GM12878 (cell line): ENCODE measurements at regions not wholly inside any gene's neighbourhood (a gene's known extent, or its start where the extent isn't known, plus 50 kb on each side); places are given as distances from the start of the nearest gene placed in this dataset.

Experiments used
- BCL3 ChIP-seq: IDR thresholded peaks from 2 replicates; pipeline ENCODE4 v1.6.1; 2011; ENCODE audit warnings: borderline replicate concordance, low read depth, mild to moderate bottlenecking, moderate library complexity, low read length; ENCODE audit not compliant: insufficient read depth, poor library complexity, severe bottlenecking
- CEBPZ ChIP-seq: fragments of 150-350 bp; IDR thresholded peaks from 2 replicates; pipeline ENCODE4 v1.6.1; 2016; ENCODE audit warnings: low read depth, low read length
- MLLT1 ChIP-seq: fragments of 450-650 bp; IDR thresholded peaks from 2 replicates; pipeline ENCODE4 v1.6.1; 2016; ENCODE audit warnings: mild to moderate bottlenecking
- NKRF ChIP-seq: fragments of 450-650 bp; conservative IDR thresholded peaks from 2 replicates; pipeline ENCODE4 v1.6.1; 2017; ENCODE audit warnings: mild to moderate bottlenecking, moderate library complexity
- RELA ChIP-seq: fragments of 450-650 bp; IDR thresholded peaks from 2 replicates; pipeline ENCODE4 v1.8.0; 2014; ENCODE audit warnings: borderline replicate concordance; ENCODE audit not compliant: partially characterized antibody
- SMARCA5 ChIP-seq: fragments of 450-650 bp; IDR thresholded peaks from 2 replicates; pipeline ENCODE4 v1.6.1; 2017; ENCODE audit warnings: mild to moderate bottlenecking
- USF2 ChIP-seq: IDR thresholded peaks from 2 replicates; pipeline ENCODE4 v1.6.1; 2011; ENCODE audit warnings: low read depth, low read length, improper control_type of control experiment, borderline replicate concordance

GRCh38 chr3:151539599-151539998 is 78.7 kb upstream of the IGSF10 start (continued):
- TF ChIP-seq BCL3 = no peak
- TF ChIP-seq MLLT1 = no peak
- TF ChIP-seq USF2 = no peak
- TF ChIP-seq CEBPZ = no peak
- TF ChIP-seq SMARCA5 = no peak
- no peak for TF ChIP-seq RELA
- TF ChIP-seq NKRF = no peak
